Astrocyte (in vitro differentiated cells and primary cell): ENCODE measurements at regions not wholly inside any gene's neighbourhood (a gene's known extent, or its start where the extent isn't known, plus 50 kb on each side); places are given as distances from the start of the nearest gene placed in this dataset.

Experiments
- DNase-seq: peaks from one replicate; pipeline ENCODE4 v3.0.0-alpha.2; 2010; ENCODE audit warnings: low read depth
- FAIRE-seq: peaks from 2 replicates; lab custom pipeline; 2011; peaks lifted over from hg19 to GRCh38; lab: Jason Lieb, UNC
- H2AFZ ChIP-seq: 2 replicates; pipeline ENCODE4 v1.6.0; 2012; ENCODE audit warnings: low read depth, low read length, inconsistent platforms
- H3K27ac ChIP-seq: 2 replicates; pipeline ENCODE4 v1.5.1; 2011; ENCODE audit warnings: low read depth, low read length, inconsistent platforms
- H3K27me3 ChIP-seq: 2 replicates; pipeline ENCODE4 v1.6.0; 2011; ENCODE audit warnings: low read length, inconsistent platforms; ENCODE audit not compliant: insufficient read depth
- H3K36me3 ChIP-seq: 2 replicates; pipeline ENCODE4 v1.5.1; 2011; ENCODE audit warnings: low read length, inconsistent platforms; ENCODE audit not compliant: insufficient read depth
- H3K4me1 ChIP-seq: 2 replicates; pipeline ENCODE4 v1.5.1; 2011; ENCODE audit warnings: low read length, inconsistent platforms; ENCODE audit not compliant: insufficient read depth
- H3K4me2 ChIP-seq: 2 replicates; pipeline ENCODE4 v1.6.0; 2012; ENCODE audit warnings: low read length, inconsistent platforms
- H3K4me3 ChIP-seq: 2 replicates; pipeline ENCODE4 v1.5.1; 2011; ENCODE audit warnings: low read depth, mild to moderate bottlenecking, low read length, inconsistent platforms; ENCODE audit not compliant: insufficient read depth
- H3K79me2 ChIP-seq: 2 replicates; pipeline ENCODE4 v1.6.0; 2012; ENCODE audit warnings: mild to moderate bottlenecking, low read length, inconsistent platforms; ENCODE audit not compliant: insufficient read depth
- H3K9ac ChIP-seq: 2 replicates; pipeline ENCODE4 v1.6.0; 2012; ENCODE audit warnings: mild to moderate bottlenecking, low read length, inconsistent platforms
- H3K9me3 ChIP-seq: 2 replicates; pipeline ENCODE4 v1.5.1; 2012; ENCODE audit warnings: low read depth, mild to moderate bottlenecking, low read length, inconsistent platforms; ENCODE audit not compliant: insufficient read depth
- H4K20me1 ChIP-seq: 2 replicates; pipeline ENCODE4 v1.6.0; 2012; ENCODE audit warnings: low read length, inconsistent platforms; ENCODE audit not compliant: insufficient read depth
- H3K27ac Mint-ChIP-seq: one replicate; pipeline ENCODE4 v1.8.0; 2021; ENCODE audit warnings: mild to moderate bottlenecking, mixed read lengths; ENCODE audit not compliant: unreplicated experiment
- H3K27me3 Mint-ChIP-seq: one replicate; pipeline ENCODE4 v1.8.0; 2021; ENCODE audit warnings: low read depth, mixed read lengths; ENCODE audit not compliant: unreplicated experiment
- H3K36me3 Mint-ChIP-seq: one replicate; pipeline ENCODE4 v1.8.0; 2021; ENCODE audit warnings: low read depth, mixed read lengths; ENCODE audit not compliant: unreplicated experiment
- H3K4me1 Mint-ChIP-seq: one replicate; pipeline ENCODE4 v1.8.0; 2021; ENCODE audit warnings: low read depth, mixed read lengths; ENCODE audit not compliant: unreplicated experiment
- H3K4me3 Mint-ChIP-seq: one replicate; pipeline ENCODE4 v1.8.0; 2021; ENCODE audit warnings: mild to moderate bottlenecking, moderate library complexity, mixed read lengths; ENCODE audit not compliant: unreplicated experiment
- H3K9me3 Mint-ChIP-seq: one replicate; pipeline ENCODE4 v1.8.0; 2021; ENCODE audit warnings: mild to moderate bottlenecking, mixed read lengths; ENCODE audit not compliant: unreplicated experiment
- CTCF ChIP-seq: IDR thresholded peaks from 2 replicates; pipeline ENCODE4 v1.5.1; 2011; ENCODE audit warnings: low read depth, mild to moderate bottlenecking, inconsistent platforms, low read length, moderate library complexity; ENCODE audit not compliant: insufficient read depth
- EZH2 ChIP-seq: IDR thresholded peaks from 2 replicates; pipeline ENCODE4 v1.6.1; 2012; ENCODE audit warnings: mild to moderate bottlenecking, low read length, inconsistent platforms; ENCODE audit not compliant: insufficient read depth

- no peak for DNase-seq
- TF ChIP-seq CTCF (no peak), EZH2 (no peak)
- Histone ChIP-seq H3K4me1 (no peaks in the 10 kb centered on the region), H3K9me3 (no peaks in the 10 kb centered on the region), H3K27ac (no peak overlapping the region), H3K9ac (no peak overlapping the region), H4K20me1 (no peaks in the 10 kb centered on the region), H3K79me2 (no peaks in the 10 kb centered on the region), H3K36me3 (no peaks in the 10 kb centered on the region), H3K4me2 (no peak overlapping the region), H3K27me3 (no peaks in the 10 kb centered on the region), H3K4me3 (no peak overlapping the region), H2AFZ (no peak overlapping the region)
- Mint-ChIP-seq H3K27ac (no peak overlapping the region), H3K9me3 (peaks cover 2% of the 10 kb centered on the region), H3K27me3 (no peaks in the 10 kb centered on the region), H3K4me3 (no peak overlapping the region), H3K36me3 (no peaks in the 10 kb centered on the region), H3K4me1 (no peaks in the 10 kb centered on the region)
- no peak for FAIRE-seq
Measured at GRCh38 chr1:71267220-71267619, 186.4 kb upstream of the ZRANB2 start.

- Histone ChIP-seq H3K27ac (no peak overlapping the region), H2AFZ (no peak overlapping the region), H3K4me2 (no peak overlapping the region), H3K27me3 (no peaks in the 10 kb centered on the region), H4K20me1 (no peaks in the 10 kb centered on the region), H3K9ac (no peak overlapping the region), H3K36me3 (no peaks in the 10 kb centered on the region), H3K9me3 (no peaks in the 10 kb centered on the region), H3K79me2 (no peaks in the 10 kb centered on the region), H3K4me1 (no peaks in the 10 kb centered on the region), H3K4me3 (no peak overlapping the region)
- DNase-seq (no peak), FAIRE-seq (no peak)
- TF ChIP-seq EZH2 (no peak), CTCF (no peak)
- Mint-ChIP-seq H3K4me1 (no peaks in the 10 kb centered on the region), H3K4me3 (no peak overlapping the region), H3K36me3 (no peaks in the 10 kb centered on the region), H3K27me3 (no peaks in the 10 kb centered on the region), H3K27ac (no peak overlapping the region), H3K9me3 (no peaks in the 10 kb centered on the region)
Measured at GRCh38 chr1:71264039-71264438, 183.2 kb upstream of the ZRANB2 start.

GRCh38 chr1:71262970-71263369 lies 182.1 kb upstream of the ZRANB2 start:
- Histone ChIP-seq H2AFZ (no peak overlapping the region), H3K4me3 (no peak overlapping the region), H3K9me3 (no peaks in the 10 kb centered on the region), H3K4me2 (no peak overlapping the region), H3K27me3 (no peaks in the 10 kb centered on the region), H3K79me2 (no peaks in the 10 kb centered on the region), H3K27ac (no peak overlapping the region), H4K20me1 (no peaks in the 10 kb centered on the region), H3K36me3 (no peaks in the 10 kb centered on the region), H3K4me1 (no peaks in the 10 kb centered on the region), H3K9ac (no peak overlapping the region)
- no peak for FAIRE-seq
- H3K9me3 Mint-ChIP-seq, result no peaks in the 10 kb centered on the region
- H3K4me3 Mint-ChIP-seq, result no peak overlapping the region
- H3K27ac Mint-ChIP-seq, result no peak overlapping the region
- DNase-seq, result no peak
- TF ChIP-seq CTCF (no peak), EZH2 (no peak)
- H3K4me1 Mint-ChIP-seq, result no peaks in the 10 kb centered on the region
- no peaks in the 10 kb centered on the region for H3K36me3 Mint-ChIP-seq
- no peaks in the 10 kb centered on the region for H3K27me3 Mint-ChIP-seq
